AG10803 (cell line): ENCODE measurements at regions not wholly inside any gene's neighbourhood (a gene's known extent, or its start where the extent isn't known, plus 50 kb on each side); places are given as distances from the start of the nearest gene placed in this dataset.

Experiments used
- DNase-seq: peaks from one replicate; pipeline ENCODE4 v3.0.0; 2010; ENCODE audit warnings: low read depth
- H3K4me3 ChIP-seq: 2 replicates; pipeline ENCODE4 v1.5.1; 2011; ENCODE audit warnings: mild to moderate bottlenecking, low read length, control low read depth
- TF ChIP-seq, protein P1 (sequence below): conservative IDR thresholded peaks from 2 replicates; pipeline ENCODE4 v1.5.1; 2011; ENCODE audit warnings: mild to moderate bottlenecking, low read length, control low read depth, inconsistent platforms

DNA sequence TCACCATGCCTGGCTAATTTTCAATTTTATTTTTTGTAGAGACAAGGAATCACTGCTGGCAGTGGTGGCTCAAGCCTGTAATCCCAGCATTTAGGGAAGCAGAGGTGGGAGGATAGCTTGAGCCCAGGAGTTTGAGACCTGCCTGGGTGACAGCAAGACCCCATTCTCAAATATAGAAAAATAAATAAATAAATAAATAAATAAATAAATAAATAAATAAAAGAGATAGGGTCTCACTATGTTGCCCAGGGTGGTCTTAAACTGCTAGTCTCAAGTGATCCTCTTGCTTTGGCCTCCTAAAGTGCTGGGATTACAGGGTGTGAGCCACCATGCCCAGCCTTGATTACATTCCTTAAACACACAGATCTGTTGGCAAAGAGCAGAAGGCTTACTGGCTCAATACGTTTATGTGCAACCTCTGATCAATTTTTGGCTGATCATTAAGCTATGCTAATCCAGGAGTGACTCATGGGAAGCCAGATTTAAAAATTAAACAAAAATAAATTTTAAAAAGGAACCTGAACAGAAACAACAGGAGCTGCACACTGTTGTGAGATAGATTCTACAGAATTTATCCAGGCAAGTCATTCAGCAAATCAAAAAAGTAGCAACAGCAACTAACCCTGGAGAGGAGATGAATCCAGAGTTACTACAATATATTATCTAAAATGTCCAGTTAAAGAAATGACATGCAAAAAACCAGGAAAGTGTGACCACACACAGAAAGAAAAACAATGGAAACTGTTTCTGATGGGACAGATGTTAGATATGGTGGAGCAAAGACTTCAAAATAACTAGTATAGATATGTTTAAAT is 79.4 kb downstream of the RPE65 start:
- no peak overlapping the region for H3K4me3 ChIP-seq
- no peak for DNase-seq
- TF ChIP-seq, protein P1, sequence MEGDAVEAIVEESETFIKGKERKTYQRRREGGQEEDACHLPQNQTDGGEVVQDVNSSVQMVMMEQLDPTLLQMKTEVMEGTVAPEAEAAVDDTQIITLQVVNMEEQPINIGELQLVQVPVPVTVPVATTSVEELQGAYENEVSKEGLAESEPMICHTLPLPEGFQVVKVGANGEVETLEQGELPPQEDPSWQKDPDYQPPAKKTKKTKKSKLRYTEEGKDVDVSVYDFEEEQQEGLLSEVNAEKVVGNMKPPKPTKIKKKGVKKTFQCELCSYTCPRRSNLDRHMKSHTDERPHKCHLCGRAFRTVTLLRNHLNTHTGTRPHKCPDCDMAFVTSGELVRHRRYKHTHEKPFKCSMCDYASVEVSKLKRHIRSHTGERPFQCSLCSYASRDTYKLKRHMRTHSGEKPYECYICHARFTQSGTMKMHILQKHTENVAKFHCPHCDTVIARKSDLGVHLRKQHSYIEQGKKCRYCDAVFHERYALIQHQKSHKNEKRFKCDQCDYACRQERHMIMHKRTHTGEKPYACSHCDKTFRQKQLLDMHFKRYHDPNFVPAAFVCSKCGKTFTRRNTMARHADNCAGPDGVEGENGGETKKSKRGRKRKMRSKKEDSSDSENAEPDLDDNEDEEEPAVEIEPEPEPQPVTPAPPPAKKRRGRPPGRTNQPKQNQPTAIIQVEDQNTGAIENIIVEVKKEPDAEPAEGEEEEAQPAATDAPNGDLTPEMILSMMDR, result no peak

DNA sequence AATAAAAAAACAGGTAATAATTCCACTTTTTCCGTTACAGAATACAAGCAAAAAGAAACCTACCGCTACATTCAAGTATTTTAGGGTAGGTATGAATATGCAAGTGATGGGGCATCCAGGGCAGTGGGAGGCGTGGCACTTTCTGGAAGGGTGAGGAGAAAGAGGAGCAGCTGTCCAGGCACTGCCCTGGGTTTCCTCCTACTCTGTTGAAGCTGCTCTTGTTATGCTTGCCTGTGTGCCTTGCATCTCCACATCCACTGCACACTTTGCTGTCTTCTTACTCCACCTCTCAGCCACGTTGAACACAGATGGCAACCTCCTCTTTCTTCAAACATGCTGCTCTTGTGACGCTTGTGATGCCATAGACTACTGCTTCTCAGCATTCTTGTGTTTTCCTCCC is 83.2 kb downstream of the RPE65 start:
- TF ChIP-seq, protein P1, result no peak
- no peak overlapping the region for H3K4me3 ChIP-seq
- no peak for DNase-seq

DNA sequence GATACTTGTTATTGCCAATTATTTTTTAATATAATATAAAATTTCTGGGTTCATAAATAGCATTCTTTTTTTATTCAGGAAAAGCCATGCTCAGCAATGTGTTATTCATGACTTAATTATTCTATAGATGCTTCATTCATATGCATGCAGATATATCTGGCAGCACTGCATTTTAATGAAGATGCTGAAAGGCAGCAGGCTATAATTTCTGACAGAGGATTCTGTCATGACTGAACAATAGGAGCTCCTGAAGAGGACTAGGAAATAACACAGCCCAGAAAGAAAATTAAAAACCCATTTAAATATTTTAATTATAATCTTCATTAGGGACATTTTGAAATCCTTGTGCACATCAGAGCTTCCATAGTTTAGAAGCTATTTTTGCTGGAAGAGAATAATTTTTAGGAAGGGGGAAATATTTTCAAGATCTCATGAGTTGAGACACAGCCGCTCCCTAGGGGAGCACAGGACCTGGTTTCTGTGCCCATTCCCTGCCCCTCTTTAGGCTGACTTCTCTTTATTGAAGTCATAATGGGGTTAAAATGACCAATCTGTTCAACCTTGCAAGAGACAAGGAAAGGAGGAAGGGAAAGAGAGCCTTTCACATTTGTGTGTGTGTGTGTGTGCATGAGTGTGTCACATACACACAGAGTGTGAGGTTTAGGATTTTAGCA is 83.9 kb downstream of the RPE65 start:
- no peak overlapping the region for H3K4me3 ChIP-seq
- no peak for DNase-seq
- TF ChIP-seq, protein P1, result no peak

DNA sequence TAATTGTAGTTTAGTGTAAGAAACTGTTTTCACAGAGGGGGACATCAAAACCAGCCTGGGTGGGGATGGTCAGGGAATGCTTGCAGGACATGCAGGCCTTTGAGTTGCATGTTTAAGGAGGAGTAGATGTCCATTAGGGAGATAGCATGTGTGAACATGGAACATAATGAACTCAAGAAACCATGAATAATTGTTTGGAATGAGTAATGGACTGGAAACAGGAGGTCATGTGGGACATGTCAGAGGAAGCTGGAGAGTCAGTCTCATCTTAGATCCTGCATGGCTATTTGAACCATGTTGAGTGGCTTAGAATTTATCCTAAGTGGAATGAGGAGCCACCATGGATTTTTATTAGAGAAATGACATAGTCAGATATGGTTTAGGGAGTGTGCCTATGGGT is 86.4 kb downstream of the RPE65 start:
- DNase-seq, result no peak
- TF ChIP-seq, protein P1, result no peak
- H3K4me3 ChIP-seq, result no peak overlapping the region

DNA sequence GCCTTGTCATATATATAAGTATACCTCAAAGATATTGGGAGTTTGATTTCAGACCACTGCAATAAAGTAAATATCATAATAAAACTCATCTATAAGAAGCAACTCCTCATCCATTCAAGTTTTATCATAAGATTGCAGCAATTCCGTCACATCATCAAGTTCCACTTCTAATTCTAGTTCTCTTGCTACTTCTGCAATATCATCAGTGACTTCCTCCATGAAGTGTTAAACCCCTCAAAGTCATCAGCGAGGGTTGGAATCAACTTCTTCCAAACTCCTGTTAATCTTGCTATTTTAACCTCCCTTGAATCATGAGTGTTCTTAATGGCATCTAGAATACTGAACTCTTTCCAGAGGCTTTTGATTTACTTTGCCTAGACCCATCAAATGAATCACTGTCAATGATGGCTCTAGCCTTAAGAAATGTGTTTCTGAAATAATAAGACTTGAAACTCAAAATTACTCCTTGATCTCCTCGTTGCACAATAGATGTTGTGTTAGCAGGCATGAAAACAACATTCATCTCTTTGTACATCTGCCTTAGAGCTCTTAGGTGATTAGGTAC is 88.3 kb downstream of the RPE65 start:
- TF ChIP-seq, protein P1, result no peak
- H3K4me3 ChIP-seq, result no peak overlapping the region
- no peak for DNase-seq

DNA sequence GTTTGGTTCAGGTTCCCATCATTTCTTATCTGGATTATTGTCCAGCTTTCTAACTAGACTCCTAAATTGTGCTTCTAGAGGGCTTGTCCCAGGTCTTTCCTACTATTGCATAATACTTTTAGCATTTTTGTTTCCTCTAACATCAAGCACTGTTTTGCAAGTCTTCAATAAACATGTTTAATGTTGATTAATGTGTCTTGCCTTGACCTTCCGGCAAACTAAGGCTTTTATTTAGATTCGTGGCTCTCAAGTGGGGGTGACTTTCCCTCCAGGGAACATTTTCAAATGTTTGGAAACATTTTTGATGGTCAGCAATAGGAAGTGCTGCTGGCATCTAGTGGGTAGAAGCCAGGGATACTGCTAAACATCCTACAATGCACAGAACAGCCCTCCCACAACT is 90.7 kb downstream of the RPE65 start:
- no peak overlapping the region for H3K4me3 ChIP-seq
- TF ChIP-seq, protein P1, result no peak
- peak; percentile 21 for DNase-seq
